K562 (cell line): ENCODE measurements at regions not wholly inside any gene's neighbourhood (a gene's known extent, or its start where the extent isn't known, plus 50 kb on each side); places are given as distances from the start of the nearest gene placed in this dataset.

ENCODE experiments used
- ATAC-seq: fragments of 200-7000 bp; cut with Tn5 transposase; 3 replicates; pipeline ENCODE4 v1.9.1; 2020; ENCODE audit warnings: moderate library complexity
- BruUV-seq: library from RNA; stranded (reverse); fragments of 400-500 nt; replicated peaks from 2 replicates; lab custom pipeline; 2021; lab: Mats Ljungman, UMichigan
- CTCF ChIA-PET: fragments of 300-600 bp; formaldehyde crosslinking; extraction: SDS; loops from one replicate; lab custom pipeline; 2021; ENCODE audit warnings: low intra/inter-chr PET ratio; lab: Yijun Ruan, JAX
- POLR2A ChIA-PET: fragments of 300-600, 350-650 bp; sonication (Branson Sonifier 250); formaldehyde crosslinking; extraction: SDS; loops from one replicate; lab custom pipeline; 2021; ENCODE audit warnings: antibody characterized with exemption, inconsistent platforms; lab: Yijun Ruan, JAX
- DNase-seq, 4 experiments: peaks; one replicate each; pipeline versions ENCODE4 v3.0.0 to v3.0.0-alpha.2; 2011 to 2018; ENCODE audit warnings: low spot score in 3 of 4, mixed read lengths in 3 of 4; ENCODE audit errors: extremely low read depth in 1 of 4
- FAIRE-seq: peaks from 2 replicates; lab custom pipeline; 2011; peaks lifted over from hg19 to GRCh38; lab: Jason Lieb, UNC
- H2AFZ ChIP-seq: 2 replicates; pipeline ENCODE4 v1.6.0; 2011; ENCODE audit warnings: low read depth, low read length, control low read depth, inconsistent platforms
- H3K27ac ChIP-seq: fragments of 200-600 bp; 3 replicates; pipeline ENCODE4 v1.8.0; 2011; ENCODE audit warnings: low read depth, mild to moderate bottlenecking, control low read depth, inconsistent platforms, low read length, moderate library complexity, mixed read lengths; ENCODE audit errors: extremely low read depth
- H3K27me3 ChIP-seq, 2 experiments: fragments of 300-600 bp in 1 of 2; 2 replicates in 1 of 2; 3 replicates in 1 of 2; pipeline versions ENCODE4 v1.6.0 to v1.8.0; 2011; ENCODE audit warnings: inconsistent platforms in 2 of 2, low read length in 2 of 2, mild to moderate bottlenecking in 1 of 2, mixed read lengths in 1 of 2, moderate library complexity in 1 of 2; ENCODE audit not compliant: control insufficient read depth in 2 of 2, insufficient read depth in 2 of 2
- H3K36me3 ChIP-seq: fragments of 300-600 bp; 3 replicates; pipeline ENCODE4 v1.8.0; 2011; ENCODE audit warnings: mild to moderate bottlenecking, low read length, inconsistent platforms; ENCODE audit not compliant: control insufficient read depth, insufficient read depth
- H3K4me1 ChIP-seq, 2 experiments: fragments of 200-600 bp in 1 of 2; replicated peaks in 1 of 2; 2 replicates in 1 of 2; 3 replicates in 1 of 2; pipeline versions ENCODE4 v1.5.1 to v1.8.0; 2011; ENCODE audit warnings: inconsistent platforms in 2 of 2, low read length in 2 of 2, mild to moderate bottlenecking in 1 of 2, mixed read lengths in 1 of 2, moderate library complexity in 1 of 2; ENCODE audit not compliant: control insufficient read depth in 2 of 2, insufficient read depth in 2 of 2
- H3K4me2 ChIP-seq: 2 replicates; pipeline ENCODE4 v1.6.1; 2011; ENCODE audit warnings: low read length, control low read depth, inconsistent platforms, mixed read lengths; ENCODE audit not compliant: insufficient read depth
- H3K4me3 ChIP-seq: fragments of 200-600 bp; sonication (generic), shearing (Covaris generic); 2 replicates; pipeline ENCODE4 v1.5.1; 2016; ENCODE audit warnings: control low read depth, inconsistent platforms
- H3K79me2 ChIP-seq: fragments of 200-600 bp; 3 replicates; pipeline ENCODE4 v1.8.0; 2011; ENCODE audit warnings: low read length, inconsistent platforms; ENCODE audit not compliant: control insufficient read depth, insufficient read depth
- H3K9ac ChIP-seq, 2 experiments: 2 replicates each; pipeline versions ENCODE4 v1.6.0 to v1.6.1; 2011; ENCODE audit warnings: low read depth in 2 of 2, low read length in 2 of 2, control low read depth in 1 of 2, inconsistent platforms in 1 of 2, mild to moderate bottlenecking in 1 of 2, mixed read lengths in 1 of 2; ENCODE audit not compliant: insufficient read depth in 1 of 2
- H3K9me1 ChIP-seq: one replicate; pipeline ENCODE4 v1.6.0; 2011; ENCODE audit warnings: inconsistent platforms, mild to moderate bottlenecking, low read length, moderate library complexity; ENCODE audit not compliant: control insufficient read depth, insufficient read depth
- H3K9me3 ChIP-seq: replicated peaks from 2 replicates; pipeline ENCODE4 v1.5.1; 2011; ENCODE audit warnings: low read depth, low read length, inconsistent platforms; ENCODE audit not compliant: control insufficient read depth, insufficient read depth
- H4K20me1 ChIP-seq: replicated peaks from 2 replicates; pipeline ENCODE4 v1.6.1; 2011; ENCODE audit warnings: low read length, inconsistent platforms, mixed read lengths; ENCODE audit not compliant: control insufficient read depth, insufficient read depth
- CXXC5 ChIP-seq: fragments of 250-450 bp; sonication (Bioruptor Pico); IDR thresholded peaks from 2 replicates; pipeline ENCODE4 v1.8.0; 2022; ENCODE audit warnings: inconsistent platforms, mild to moderate bottlenecking, moderate library complexity
- DMBX1 ChIP-seq: fragments of 250-450 bp; sonication (Bioruptor Pico); IDR thresholded peaks from 2 replicates; pipeline ENCODE4 v1.8.0; 2022; ENCODE audit warnings: inconsistent platforms, mild to moderate bottlenecking, moderate library complexity, borderline replicate concordance
- GTF2E2 ChIP-seq: fragments of 200-800 bp; sonication (Bioruptor generic); IDR thresholded peaks from 2 replicates; pipeline ENCODE4 v1.6.1; 2016; ENCODE audit warnings: missing genetic modification characterization, missing compliant biosample characterization
- KDM5B ChIP-seq: fragments of 200-600 bp; sonication (generic); IDR thresholded peaks from 2 replicates; pipeline ENCODE4 v1.6.1; 2012; ENCODE audit warnings: low read depth, mild to moderate bottlenecking, moderate library complexity, low read length, control low read depth, inconsistent platforms; ENCODE audit not compliant: insufficient replicate concordance
- MAZ ChIP-seq, 2 experiments: fragments of 450-650 bp in 1 of 2; sonication (generic) in 1 of 2; formaldehyde crosslinking; IDR thresholded peaks in 1 of 2; conservative IDR thresholded peaks in 1 of 2; 2 replicates each; pipeline versions ENCODE4 v1.4.0 to v1.5.0; 2020; ENCODE audit warnings: mild to moderate bottlenecking in 1 of 2, missing genetic modification reagents in 1 of 2
- MBD1 ChIP-seq: fragments of 250-450 bp; sonication (Bioruptor Pico); IDR thresholded peaks from 2 replicates; pipeline ENCODE4 v1.8.0; 2022; ENCODE audit warnings: inconsistent platforms
- NCOA2 ChIP-seq, 2 experiments: fragments of 450-650 bp; IDR thresholded peaks; 2 replicates each; pipeline ENCODE4 v1.6.1; 2018; ENCODE audit warnings: mild to moderate bottlenecking in 2 of 2, moderate library complexity in 1 of 2; ENCODE audit not compliant: partially characterized antibody in 2 of 2
- NFYB ChIP-seq: IDR thresholded peaks from 2 replicates; pipeline ENCODE4 v1.6.1; 2011; ENCODE audit warnings: mild to moderate bottlenecking, moderate library complexity; ENCODE audit not compliant: insufficient read length; ENCODE audit errors: extremely low read depth
- NR2C1 ChIP-seq, 2 experiments: fragments of 450-650 bp; IDR thresholded peaks; 2 replicates each; pipeline ENCODE4 v1.6.1; 2017; ENCODE audit warnings: mild to moderate bottlenecking in 2 of 2, antibody characterized with exemption in 1 of 2, inconsistent platforms in 1 of 2, missing compliant biosample characterization in 1 of 2, missing genetic modification characterization in 1 of 2
- NUFIP1 ChIP-seq: fragments of 450-650 bp; IDR thresholded peaks from 2 replicates; pipeline ENCODE4 v1.6.1; 2018; ENCODE audit not compliant: partially characterized antibody
- PTRF ChIP-seq: fragments of 450-650 bp; IDR thresholded peaks from 2 replicates; pipeline ENCODE4 v1.6.1; 2016; ENCODE audit warnings: mild to moderate bottlenecking, missing genetic modification characterization, missing compliant biosample characterization
- RAD21 ChIP-seq, 2 experiments: fragments of 250-450 bp in 1 of 2; fragments of 450-650 bp in 1 of 2; sonication (Bioruptor Pico) in 1 of 2; formaldehyde crosslinking in 1 of 2; IDR thresholded peaks in 1 of 2; conservative IDR thresholded peaks in 1 of 2; 2 replicates each; pipeline versions ENCODE4 v1.4.0 to v1.8.0; 2020 to 2022; ENCODE audit warnings: mild to moderate bottlenecking in 2 of 2, moderate library complexity in 1 of 2
- SMAD4 ChIP-seq: fragments of 250-450 bp; sonication (Bioruptor Pico); conservative IDR thresholded peaks from 2 replicates; pipeline ENCODE4 v1.8.0; 2021; ENCODE audit warnings: inconsistent platforms, mild to moderate bottlenecking, moderate library complexity
- STAG1 ChIP-seq: sonication (generic); formaldehyde crosslinking; IDR thresholded peaks from 2 replicates; pipeline ENCODE4 v1.5.0; 2020; ENCODE audit warnings: missing genetic modification reagents, borderline replicate concordance
- ZFX ChIP-seq: sonication (generic); formaldehyde crosslinking; IDR thresholded peaks from 2 replicates; pipeline ENCODE4 v1.8.0; 2022; ENCODE audit warnings: mild to moderate bottlenecking, missing genetic modification reagents, moderate library complexity
- ZNF175 ChIP-seq: fragments of 200-800 bp; sonication (Bioruptor generic); IDR thresholded peaks from 2 replicates; pipeline ENCODE4 v1.6.1; 2016; ENCODE audit warnings: low read depth, mild to moderate bottlenecking, missing genetic modification characterization, missing compliant biosample characterization
- ZNF311 ChIP-seq: fragments of 250-450 bp; sonication (Bioruptor Pico); IDR thresholded peaks from 2 replicates; pipeline ENCODE4 v1.4.0; 2020; ENCODE audit warnings: mild to moderate bottlenecking, moderate library complexity
- ZNF830 ChIP-seq: fragments of 250-450 bp; sonication (Bioruptor Pico); IDR thresholded peaks from 2 replicates; pipeline ENCODE4 v1.5.0; 2021; ENCODE audit warnings: mild to moderate bottlenecking
- WGBS: fragments of 100-300 bp; shearing (Covaris generic); methylation state at CpG from one replicate; pipeline ENCODE4 v1.1.6; 2016; ENCODE audit warnings: low coverage, mixed read lengths; ENCODE audit not compliant: insufficient coverage; ENCODE audit errors: missing lambda C conversion rate; 5-methylcytosine and 5-hydroxymethylcytosine counted together
- in situ Hi-C: fragments of 300-500 bp; cut with MboI; formaldehyde crosslinking; loops from 4 replicates; pipeline ENCODE4 v1.15.0; 2018; ENCODE audit warnings: inconsistent platforms, mixed read lengths
- intact Hi-C: fragments of 100-400 bp; cut with micrococcal nuclease; formaldehyde crosslinking; loops from 2 replicates; pipeline ENCODE4 v1.14.2; 2022
- TF ChIP-seq, protein P1 (sequence below), 2 experiments: fragments of 250-450 bp in 1 of 2; fragments of 450-650 bp in 1 of 2; sonication (Bioruptor Pico) in 1 of 2; IDR thresholded peaks; 2 replicates each; pipeline versions ENCODE4 v1.6.1 to v1.8.0; 2016 to 2021; ENCODE audit warnings: mild to moderate bottlenecking in 2 of 2, moderate library complexity in 2 of 2, missing compliant biosample characterization in 1 of 2, missing genetic modification characterization in 1 of 2

- Histone ChIP-seq H3K4me2 (no peak overlapping the region), H3K9me3 (no peaks in the 10 kb centered on the region), H3K9me1 (no peaks in the 10 kb centered on the region), H3K79me2 (no peaks in the 10 kb centered on the region), H3K4me3 (no peak overlapping the region), H3K27me3 (no peaks in the 10 kb centered on the region), H2AFZ (peak overlapping the region; percentile 90), H4K20me1 (no peaks in the 10 kb centered on the region), H3K27ac (peak overlapping the region; percentile 69), H3K4me1 (peaks cover 3 to 31% of the 10 kb centered on the region in 2 experiments; a peak in 4 of 5 replicates), H3K9ac (peak overlapping the region in 1 of 2 experiments; percentile 26; a peak in 2 of 4 replicates), H3K36me3 (no peaks in the 10 kb centered on the region)
- 53% methylated on average over 1 of the region's 1 CpG for WGBS
- peak; percentile 65 for ATAC-seq
- intact Hi-C loops (loop anchor here (2.0 kb wide), 1 partner anchor 43 kb away; no protein-coding TSS in a partner anchor), in situ Hi-C loops (no loop called here)
- CTCF ChIA-PET: no interaction called here
- no TSS peak for BruUV-seq
- peak; percentile 29 for FAIRE-seq
- POLR2A ChIA-PET: interaction anchor here (0.9 to 1.3 kb wide), 3 partner anchors 10 to 13 kb away, joined by 3 to 5 read pairs (median 3); no protein-coding TSS in a partner anchor
- DNase-seq: peak in 2 of 4 experiments; percentile 18 to 30
- TF ChIP-seq GTF2E2 (tag) (0 out of 2 replicates have a peak, but pooled peaks have one; percentile 24), MAZ (CRISPR knock-in tag; conservative IDR thresholded peaks at IDR 0.05 in 1 of 2, IDR thresholded peaks at IDR 0.05 in 1 of 2) (0 out of 4 replicates have a peak, but pooled peaks of 1 of the 2 experiments have one; percentile 9), ZNF830 (no peak), NFYB (no peak), ZNF311 (CRISPR knock-in tag) (peak; percentile 51; the same call in 1 of the 2 replicates), DMBX1 (CRISPR knock-in tag) (peak; percentile 81; the same call in 1 of the 2 replicates), KDM5B (no peak), NCOA2 (IDR thresholded peaks at IDR 0.05; ENCODE audit: partially characterized antibody in 2 of 2) (no peak), NUFIP1 (no peak), STAG1 (no peak), SMAD4 (CRISPR knock-in tag) (peak; percentile 12), ZFX (CRISPR knock-in tag) (no peak), NR2C1 (IDR thresholded peaks at IDR 0.05) (no peak), NR2C1 (tag; IDR thresholded peaks at IDR 0.05) (0 out of 2 replicates have a peak, but pooled peaks have one; percentile 27), RAD21 (CRISPR knock-in tag; conservative IDR thresholded peaks at IDR 0.05 in 1 of 2, IDR thresholded peaks at IDR 0.05 in 1 of 2) (peak in 1 of 2 experiments; percentile 8; a peak in 1 of 4 replicates), CXXC5 (CRISPR knock-in tag) (no peak), MBD1 (no peak), ZNF175 (CRISPR knock-in tag) (0 out of 2 replicates have a peak, but pooled peaks have one; percentile 6), PTRF (0 out of 2 replicates have a peak, but pooled peaks have one; percentile 20)
- TF ChIP-seq, protein P1, sequence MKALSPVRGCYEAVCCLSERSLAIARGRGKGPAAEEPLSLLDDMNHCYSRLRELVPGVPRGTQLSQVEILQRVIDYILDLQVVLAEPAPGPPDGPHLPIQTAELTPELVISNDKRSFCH (CRISPR knock-in tag; IDR thresholded peaks at IDR 0.05): no peak
- TF ChIP-seq, protein P1 (tag; IDR thresholded peaks at IDR 0.05): no peak
Measured at GRCh38 chr2:58709687-58710354, 468.7 kb upstream of the FANCL start.
